Adipocyte (in vitro differentiated cells): ENCODE measurements at regions not wholly inside any gene's neighbourhood (a gene's known extent, or its start where the extent isn't known, plus 50 kb on each side); places are given as distances from the start of the nearest gene placed in this dataset.

Source experiments
- DNase-seq: peaks from one replicate; pipeline ENCODE4 v3.0.0-alpha.2; 2015; ENCODE audit warnings: low read depth
- H3K27me3 ChIP-seq: replicated peaks from 2 replicates; pipeline ENCODE4 v1.7.0; 2013; ENCODE audit warnings: mild to moderate bottlenecking, low read length, moderate library complexity; ENCODE audit not compliant: control insufficient read depth, insufficient read depth
- H3K36me3 ChIP-seq: 2 replicates; pipeline ENCODE4 v1.7.0; 2013; ENCODE audit warnings: low read length, mild to moderate bottlenecking, moderate library complexity; ENCODE audit not compliant: control insufficient read depth, insufficient read depth, severe bottlenecking
- H3K4me1 ChIP-seq: 2 replicates; pipeline ENCODE4 v1.7.0; 2013; ENCODE audit warnings: mild to moderate bottlenecking, low read length, moderate library complexity; ENCODE audit not compliant: control insufficient read depth, insufficient read depth
- H3K4me3 ChIP-seq: 2 replicates; pipeline ENCODE4 v1.7.0; 2013; ENCODE audit warnings: mild to moderate bottlenecking, low read length, moderate library complexity
- H3K9ac ChIP-seq: 2 replicates; pipeline ENCODE4 v1.7.0; 2013; ENCODE audit warnings: mild to moderate bottlenecking, low read length, moderate library complexity
- H3K9me3 ChIP-seq: 2 replicates; pipeline ENCODE4 v1.7.0; 2013; ENCODE audit warnings: mild to moderate bottlenecking, low read length, moderate library complexity; ENCODE audit not compliant: control insufficient read depth

GRCh38 chr1:83697220-83697619, 301.7 kb downstream of the TTLL7 start:
- DNase-seq = no peak
- no peak overlapping the region for H3K9ac ChIP-seq
- H3K27me3 ChIP-seq = no peaks in the 10 kb centered on the region
- peaks cover 11% of the 10 kb centered on the region for H3K4me1 ChIP-seq
- H3K9me3 ChIP-seq = peaks cover 3% of the 10 kb centered on the region
- no peak overlapping the region for H3K4me3 ChIP-seq
- no peaks in the 10 kb centered on the region for H3K36me3 ChIP-seq

- no peak for DNase-seq
- Histone ChIP-seq H3K9ac (no peak overlapping the region), H3K4me3 (no peak overlapping the region), H3K9me3 (peaks cover 3% of the 10 kb centered on the region), H3K4me1 (peaks cover 11% of the 10 kb centered on the region), H3K27me3 (no peaks in the 10 kb centered on the region), H3K36me3 (no peaks in the 10 kb centered on the region)
Observed at GRCh38 chr1:83694449-83694848, 304.5 kb downstream of the TTLL7 start.

GRCh38 chr1:83693427-83694126, 305.4 kb downstream of the TTLL7 start:
- no peaks in the 10 kb centered on the region for H3K27me3 ChIP-seq
- H3K9me3 ChIP-seq = no peaks in the 10 kb centered on the region
- no peak for DNase-seq
- no peak overlapping the region for H3K4me3 ChIP-seq
- no peaks in the 10 kb centered on the region for H3K36me3 ChIP-seq
- H3K4me1 ChIP-seq = peaks cover 11% of the 10 kb centered on the region
- H3K9ac ChIP-seq = no peak overlapping the region

- H3K9ac ChIP-seq = no peak overlapping the region
- no peaks in the 10 kb centered on the region for H3K9me3 ChIP-seq
- peaks cover 11% of the 10 kb centered on the region for H3K4me1 ChIP-seq
- peak; percentile 20 for DNase-seq
- peak overlapping the region; percentile 63 for H3K4me3 ChIP-seq
- no peaks in the 10 kb centered on the region for H3K27me3 ChIP-seq
- no peaks in the 10 kb centered on the region for H3K36me3 ChIP-seq
Observed at GRCh38 chr1:83692524-83693381, 306.2 kb downstream of the TTLL7 start.

- Histone ChIP-seq H3K4me3 (no peak overlapping the region), H3K4me1 (peaks cover 11% of the 10 kb centered on the region), H3K27me3 (no peaks in the 10 kb centered on the region), H3K9me3 (no peaks in the 10 kb centered on the region), H3K9ac (no peak overlapping the region), H3K36me3 (no peaks in the 10 kb centered on the region)
- DNase-seq = no peak
Observed at GRCh38 chr1:83691953-83692500, 306.9 kb downstream of the TTLL7 start.

GRCh38 chr1:83689921-83690868, 308.7 kb downstream of the TTLL7 start:
- Histone ChIP-seq H3K36me3 (no peaks in the 10 kb centered on the region), H3K27me3 (no peaks in the 10 kb centered on the region), H3K4me3 (no peak overlapping the region), H3K9ac (no peak overlapping the region), H3K9me3 (no peaks in the 10 kb centered on the region), H3K4me1 (peaks cover 11% of the 10 kb centered on the region)
- no peak for DNase-seq

GRCh38 chr1:83682132-83682531, 316.8 kb downstream of the TTLL7 start:
- DNase-seq = no peak
- Histone ChIP-seq H3K36me3 (no peaks in the 10 kb centered on the region), H3K9me3 (no peaks in the 10 kb centered on the region), H3K27me3 (no peaks in the 10 kb centered on the region), H3K4me3 (no peak overlapping the region), H3K4me1 (no peaks in the 10 kb centered on the region), H3K9ac (no peak overlapping the region)

- DNase-seq = no peak
- Histone ChIP-seq H3K4me1 (peaks cover 6% of the 10 kb centered on the region), H3K9me3 (no peaks in the 10 kb centered on the region)
Observed at GRCh38 chr1:83676106-83676505, 322.8 kb downstream of the TTLL7 start.

GRCh38 chr1:83673312-83673711, 325.6 kb downstream of the TTLL7 start:
- no peak overlapping the region for H3K9ac ChIP-seq
- no peaks in the 10 kb centered on the region for H3K27me3 ChIP-seq
- H3K36me3 ChIP-seq = no peaks in the 10 kb centered on the region
- no peaks in the 10 kb centered on the region for H3K9me3 ChIP-seq
- no peak overlapping the region for H3K4me3 ChIP-seq
- DNase-seq = no peak
- H3K4me1 ChIP-seq = peaks cover 6% of the 10 kb centered on the region

More at GRCh38 chr1:83676106-83676505, 322.8 kb downstream of the TTLL7 start:
- no peak overlapping the region for H3K4me3 ChIP-seq
- no peaks in the 10 kb centered on the region for H3K36me3 ChIP-seq
- H3K9ac ChIP-seq = no peak overlapping the region
- no peaks in the 10 kb centered on the region for H3K27me3 ChIP-seq

GRCh38 chr1:83671586-83671985, 327.3 kb downstream of the TTLL7 start:
- Histone ChIP-seq H3K27me3 (no peaks in the 10 kb centered on the region), H3K4me3 (no peak overlapping the region), H3K9ac (no peak overlapping the region), H3K4me1 (peaks cover 6% of the 10 kb centered on the region), H3K36me3 (no peaks in the 10 kb centered on the region), H3K9me3 (no peaks in the 10 kb centered on the region)
- no peak for DNase-seq
